ENCODE measurements at regions not wholly inside any gene's neighbourhood (a gene's known extent, or its start where the extent isn't known, plus 50 kb on each side); places are given as distances from the start of the nearest gene placed in this dataset.
A peak's percentile ranks its signal among the peaks of the same experiment; 100 is the strongest.
"Not testable (repeated sequence)": the region's sequence is repeated elsewhere in the genome, so short reads cannot be mapped to it uniquely, and the experiment has no call there.

DNA sequence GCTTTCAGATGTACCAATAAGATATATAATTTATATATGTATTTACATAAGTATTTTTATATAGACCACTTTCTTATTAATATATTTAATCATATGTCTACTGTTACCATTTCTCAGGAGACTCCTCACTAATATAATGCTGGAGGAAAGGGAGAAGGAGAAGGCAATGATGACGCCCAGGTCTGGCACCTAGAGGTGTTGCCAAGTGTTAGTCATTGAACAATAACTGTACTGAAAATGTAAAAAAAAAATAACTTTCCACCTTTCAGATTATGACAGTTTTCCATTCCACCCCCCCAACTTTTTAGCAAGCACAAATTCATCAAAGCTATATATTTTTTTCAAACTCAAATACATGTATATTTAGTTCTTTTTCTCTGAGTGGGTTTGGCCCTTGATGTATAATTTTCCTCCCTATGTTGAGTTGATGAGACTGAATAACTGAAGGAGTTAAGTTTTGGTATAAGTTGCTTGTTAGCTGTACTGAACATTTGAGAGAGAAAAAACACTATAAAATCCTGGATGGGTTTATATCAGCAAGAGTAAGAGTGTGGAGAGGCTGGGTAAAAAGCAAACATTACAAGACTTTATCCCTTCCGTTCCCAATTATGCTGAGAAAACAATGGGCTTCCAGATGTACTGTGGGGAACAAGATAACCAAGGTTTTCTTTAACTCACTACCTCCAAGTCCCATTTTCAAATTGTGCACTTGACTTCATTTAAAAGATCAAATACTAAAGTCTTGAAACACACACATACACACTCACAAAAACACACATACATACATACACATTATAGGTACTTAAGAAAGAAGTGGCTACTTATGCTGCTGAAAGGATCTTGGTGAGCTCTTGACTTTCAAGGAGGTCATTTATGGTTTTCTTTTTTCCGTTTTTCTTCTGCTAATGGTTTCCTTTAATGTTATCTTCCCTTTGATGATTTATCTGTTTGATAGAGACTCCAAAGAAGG, 142.8 kb upstream of the IFNE start:
- ATAC-seq (ENCODE audit: low read depth): no peak
- Mint-ChIP-seq H3K27ac (no peak overlapping the region), H3K27me3 (no peaks in the 10 kb centered on the region), H3K4me1 (peaks cover 11% of the 10 kb centered on the region), H3K4me3 (no peak overlapping the region), H3K9me3 (peaks cover 12% of the 10 kb centered on the region), H3K36me3 (peaks cover 15% of the 10 kb centered on the region)
- DNase-seq: no peak
- POLR2A ChIA-PET: interaction anchor here (1.3 kb wide), 1 partner anchor 66 kb away, joined by 5 read pairs; no protein-coding TSS in a partner anchor

GRCh38 chr9:21626493-21626892, 144.4 kb upstream of the IFNE start:
- ATAC-seq (ENCODE audit: low read depth) (no peak), DNase-seq (no peak)
- Mint-ChIP-seq H3K4me3 (no peak overlapping the region), H3K27me3 (no peaks in the 10 kb centered on the region), H3K4me1 (peaks cover 11% of the 10 kb centered on the region), H3K27ac (no peak overlapping the region), H3K9me3 (peaks cover 15% of the 10 kb centered on the region), H3K36me3 (peaks cover 16% of the 10 kb centered on the region)
- POLR2A ChIA-PET: no interaction called here

DNA sequence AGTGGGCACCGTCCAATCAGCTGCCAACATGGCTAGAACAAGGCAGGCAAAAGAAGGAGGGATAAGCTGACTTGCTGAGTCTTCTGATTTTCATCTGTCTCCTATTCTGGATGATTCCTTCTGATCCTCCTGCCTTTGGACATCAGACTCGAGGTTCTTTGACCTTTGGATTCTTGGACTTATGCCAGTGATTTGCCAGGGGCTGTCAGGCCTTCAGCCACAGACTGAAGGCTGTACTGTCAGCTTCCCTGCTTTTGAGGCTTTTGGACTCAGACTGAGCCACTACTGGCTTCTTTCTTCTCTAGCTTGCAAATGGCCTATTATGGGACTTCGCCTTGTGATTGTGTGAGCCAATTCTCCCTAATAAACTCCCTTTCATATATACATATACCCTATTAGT, 146.8 kb upstream of the IFNE start:
- ATAC-seq (ENCODE audit: low read depth); H3K27me3 Mint-ChIP-seq; POLR2A ChIA-PET; H3K9me3 Mint-ChIP-seq; H3K4me3 Mint-ChIP-seq; DNase-seq; H3K4me1 Mint-ChIP-seq; H3K27ac Mint-ChIP-seq: not testable (repeated sequence)
- peaks cover 10% of the 10 kb centered on the region for H3K36me3 Mint-ChIP-seq

DNA sequence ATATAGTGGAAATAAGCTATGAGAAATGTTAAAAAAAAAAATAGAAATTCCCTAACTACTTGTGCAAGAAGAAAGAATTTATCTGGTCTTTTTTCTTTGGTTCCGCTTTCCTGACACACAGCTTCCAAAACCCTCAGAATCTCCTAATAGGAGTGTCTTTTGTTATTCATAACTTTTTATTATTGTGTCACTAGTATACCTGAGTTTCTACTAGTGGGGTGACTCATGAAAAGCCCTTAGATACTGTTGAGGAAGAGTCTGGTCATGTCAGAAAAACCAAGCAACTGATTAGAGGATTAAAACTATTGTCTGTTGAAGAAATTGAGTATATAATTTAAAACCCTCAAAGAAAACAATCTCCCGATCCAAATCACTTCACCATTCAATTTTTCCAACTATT, 152.8 kb upstream of the IFNE start:
- ATAC-seq (ENCODE audit: low read depth): no peak
- no peak overlapping the region for H3K27ac Mint-ChIP-seq
- POLR2A ChIA-PET: no interaction called here
- no peak for DNase-seq
- no peak overlapping the region for H3K4me3 Mint-ChIP-seq
- peaks cover 5% of the 10 kb centered on the region for H3K9me3 Mint-ChIP-seq
- no peaks in the 10 kb centered on the region for H3K27me3 Mint-ChIP-seq
- H3K36me3 Mint-ChIP-seq: peaks cover 3% of the 10 kb centered on the region
- H3K4me1 Mint-ChIP-seq: no peaks in the 10 kb centered on the region

DNA sequence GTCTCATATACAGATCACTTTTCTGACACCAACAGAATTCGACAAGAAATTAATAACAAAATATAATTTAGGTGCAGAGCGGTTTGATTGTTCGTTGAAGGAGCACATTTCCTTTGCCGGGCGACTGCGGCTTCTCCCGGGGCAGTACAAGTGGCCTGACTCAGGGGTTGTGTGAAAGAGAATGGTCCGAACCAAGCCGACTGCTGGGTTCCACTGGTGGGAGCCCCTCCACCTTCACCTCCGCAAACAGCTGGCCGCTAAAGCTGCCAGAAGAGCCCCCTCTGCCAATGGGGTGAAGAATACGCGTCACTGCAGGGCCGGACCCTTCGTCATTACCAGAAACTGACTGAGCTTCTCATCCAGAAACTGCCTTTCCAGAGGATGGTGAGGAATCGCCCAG, 156.0 kb upstream of the IFNE start:
- POLR2A ChIA-PET: no interaction called here
- ATAC-seq (ENCODE audit: low read depth): no peak
- peaks cover 6% of the 10 kb centered on the region for H3K9me3 Mint-ChIP-seq

DNA sequence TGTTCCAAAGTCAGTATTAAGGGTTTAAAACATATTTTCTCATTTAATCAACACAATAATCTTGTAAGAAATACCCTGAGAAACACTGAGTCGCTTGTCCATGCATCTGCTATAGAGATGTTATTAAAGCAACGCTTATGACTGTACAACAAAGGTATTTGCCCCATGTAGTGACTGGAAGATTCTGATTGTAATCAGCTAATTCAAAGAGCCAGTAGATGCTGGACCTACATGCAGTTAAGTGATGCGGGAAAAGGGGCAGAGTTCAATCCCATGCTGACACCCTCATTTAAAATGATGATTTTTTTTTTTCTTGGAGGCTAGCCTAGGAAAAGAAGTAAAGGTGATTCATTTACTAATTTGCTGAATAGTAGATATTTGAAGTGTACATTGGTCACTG, 149.3 kb upstream of the MTAP start:
- H3K4me3 Mint-ChIP-seq: no peak overlapping the region
- H3K27me3 Mint-ChIP-seq: peaks cover 3% of the 10 kb centered on the region
- no peak overlapping the region for H3K27ac Mint-ChIP-seq
- peaks cover 14% of the 10 kb centered on the region for H3K9me3 Mint-ChIP-seq
- no peaks in the 10 kb centered on the region for H3K4me1 Mint-ChIP-seq
- H3K36me3 Mint-ChIP-seq: peaks cover 14% of the 10 kb centered on the region
- POLR2A ChIA-PET: no interaction called here
- ATAC-seq (ENCODE audit: low read depth) (no peak), DNase-seq (no peak)

More for the DNA sequence above, 156.0 kb upstream of the IFNE start:
- Mint-ChIP-seq H3K36me3 (peaks cover 4% of the 10 kb centered on the region), H3K4me1 (peaks cover 2% of the 10 kb centered on the region), H3K4me3 (no peak overlapping the region), H3K27me3 (no peaks in the 10 kb centered on the region), H3K27ac (no peak overlapping the region)
- no peak for DNase-seq

DNA sequence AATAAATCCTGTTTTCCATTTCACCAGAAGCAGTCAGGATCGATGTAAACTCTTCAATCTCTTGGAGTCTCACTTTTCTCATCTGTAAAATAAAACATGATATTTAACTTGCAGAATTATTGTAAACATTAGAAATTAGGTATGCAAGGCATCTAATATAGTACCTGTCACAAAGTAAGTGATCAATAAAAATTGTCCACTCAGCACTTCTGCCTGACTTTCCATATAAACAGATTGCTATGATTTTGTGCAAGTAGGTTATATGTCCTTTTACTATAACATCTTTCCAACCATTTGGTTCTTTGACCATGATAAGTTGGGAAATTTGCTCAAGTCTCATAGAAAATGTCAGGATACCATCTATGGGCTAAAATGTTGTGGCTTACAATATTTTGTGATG, 148.8 kb upstream of the MTAP start:
- Mint-ChIP-seq H3K27ac (no peak overlapping the region), H3K36me3 (peaks cover 10% of the 10 kb centered on the region), H3K9me3 (peaks cover 10% of the 10 kb centered on the region), H3K4me3 (no peak overlapping the region), H3K27me3 (peaks cover 3% of the 10 kb centered on the region), H3K4me1 (no peaks in the 10 kb centered on the region)
- DNase-seq (no peak), ATAC-seq (ENCODE audit: low read depth) (no peak)
- POLR2A ChIA-PET: no interaction called here

DNA sequence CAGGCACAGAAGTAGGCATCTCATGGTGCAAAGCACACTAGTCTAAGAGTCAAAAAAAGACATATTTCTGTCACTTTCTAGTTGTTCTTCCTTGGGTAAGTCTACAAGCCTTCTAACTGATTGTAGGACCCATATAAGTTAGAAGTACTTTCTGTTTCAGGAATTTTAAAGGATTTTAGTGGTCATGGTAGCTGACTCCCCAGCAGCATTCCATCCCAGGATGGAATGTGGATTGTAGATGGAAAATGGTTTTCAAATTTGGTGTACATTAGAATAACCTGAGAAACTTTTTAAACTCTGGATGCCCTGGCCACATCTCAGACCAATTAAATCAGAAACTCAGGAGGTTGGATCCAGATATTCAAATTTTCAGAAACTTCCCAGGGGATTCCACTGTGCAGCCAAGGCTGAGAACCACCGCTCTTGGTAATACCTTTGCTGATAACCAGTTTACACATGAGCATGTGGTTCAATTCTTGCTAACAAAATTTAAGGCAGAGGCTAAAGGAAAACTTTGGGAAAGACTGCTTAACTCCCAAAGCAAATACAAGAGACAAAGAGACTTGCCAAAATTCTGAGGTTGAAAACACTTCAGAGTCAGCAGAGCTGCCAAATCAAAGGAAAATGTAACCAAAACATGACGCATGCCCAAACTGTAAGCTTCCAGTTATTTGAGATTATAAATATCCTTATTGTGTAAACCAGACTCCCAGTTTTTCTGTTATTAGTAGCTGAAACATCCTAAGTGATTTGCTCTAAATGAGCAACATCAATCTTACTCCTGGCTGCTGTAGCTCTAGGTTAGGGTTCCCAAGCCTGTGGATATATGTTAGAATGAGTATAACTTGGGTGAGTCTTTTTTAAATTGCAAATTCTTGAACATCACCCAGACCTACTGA, 145.4 kb upstream of the MTAP start:
- Mint-ChIP-seq H3K36me3 (no peaks in the 10 kb centered on the region), H3K4me1 (no peaks in the 10 kb centered on the region), H3K27ac (no peak overlapping the region), H3K27me3 (peaks cover 3% of the 10 kb centered on the region), H3K4me3 (no peak overlapping the region), H3K9me3 (no peaks in the 10 kb centered on the region)
- no peak for ATAC-seq (ENCODE audit: low read depth)
- POLR2A ChIA-PET: no interaction called here
- DNase-seq: no peak

DNA sequence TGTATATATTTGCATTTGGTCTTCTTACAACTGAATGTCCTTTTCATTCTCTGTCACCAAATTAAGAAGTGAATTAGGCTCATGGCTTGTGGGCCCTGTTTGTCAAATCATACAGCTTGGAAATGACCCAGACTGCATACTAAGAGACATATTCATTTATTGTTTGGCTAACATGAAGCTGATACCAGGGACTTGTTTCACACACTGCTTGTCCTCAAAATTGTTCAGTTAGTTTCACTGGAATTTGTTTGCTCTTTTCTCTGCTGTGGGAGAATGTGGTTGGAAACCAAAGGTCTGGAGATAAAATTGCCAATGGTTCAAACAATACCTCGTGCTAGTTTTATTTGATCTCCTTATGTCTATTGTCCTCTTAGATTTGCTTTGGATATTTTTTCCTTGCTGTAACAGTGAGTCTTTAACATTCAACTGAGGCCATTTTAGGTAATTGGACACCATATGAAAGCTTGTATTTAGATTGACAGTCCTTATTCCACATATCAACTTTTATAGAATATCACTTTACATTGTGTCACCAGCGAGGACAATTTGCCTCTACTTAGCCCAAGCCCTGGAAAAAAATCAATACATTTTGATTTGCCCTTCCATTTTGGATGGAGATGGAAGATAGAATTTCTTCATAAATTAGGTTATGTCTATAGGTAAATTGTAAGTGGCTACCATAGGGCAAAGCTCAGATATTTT, 144.3 kb upstream of the MTAP start:
- no peak for ATAC-seq (ENCODE audit: low read depth)

DNA sequence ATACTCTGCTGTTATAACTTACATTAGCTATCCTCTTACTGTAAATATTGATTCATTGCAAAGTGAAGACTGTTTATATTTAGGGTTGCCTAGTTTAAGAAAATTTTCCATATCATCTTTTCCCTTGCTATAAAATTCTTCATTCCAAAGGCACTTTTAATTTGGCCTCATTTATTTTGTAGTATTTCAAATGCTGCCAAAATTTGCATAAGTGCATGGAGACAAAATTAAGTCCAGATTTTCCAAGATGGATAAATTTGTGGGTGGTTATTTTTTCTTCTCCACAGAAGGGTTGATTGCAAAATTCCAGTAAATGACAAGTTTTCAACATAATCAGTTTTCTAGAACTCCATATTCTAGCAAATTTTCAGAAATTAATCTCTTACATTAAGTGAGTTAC, 141.5 kb upstream of the MTAP start:
- H3K27me3 Mint-ChIP-seq: peaks cover 3% of the 10 kb centered on the region
- H3K4me1 Mint-ChIP-seq: no peaks in the 10 kb centered on the region
- DNase-seq (no peak), ATAC-seq (ENCODE audit: low read depth) (no peak)
- POLR2A ChIA-PET: no interaction called here
- peaks cover 4% of the 10 kb centered on the region for H3K9me3 Mint-ChIP-seq
- H3K27ac Mint-ChIP-seq: no peak overlapping the region
- H3K4me3 Mint-ChIP-seq: no peak overlapping the region
- H3K36me3 Mint-ChIP-seq: no peaks in the 10 kb centered on the region

More for the DNA sequence above, 144.3 kb upstream of the MTAP start:
- H3K27me3 Mint-ChIP-seq: peaks cover 3% of the 10 kb centered on the region
- H3K27ac Mint-ChIP-seq: no peak overlapping the region
- no peaks in the 10 kb centered on the region for H3K4me1 Mint-ChIP-seq
- H3K36me3 Mint-ChIP-seq: no peaks in the 10 kb centered on the region
- POLR2A ChIA-PET: no interaction called here
- no peak for DNase-seq
- H3K4me3 Mint-ChIP-seq: no peak overlapping the region
- peaks cover 4% of the 10 kb centered on the region for H3K9me3 Mint-ChIP-seq

GRCh38 chr9:21661626-21662025, 140.8 kb upstream of the MTAP start:
- Mint-ChIP-seq H3K36me3 (no peaks in the 10 kb centered on the region), H3K27me3 (no peaks in the 10 kb centered on the region), H3K4me3 (no peak overlapping the region), H3K9me3 (peaks cover 4% of the 10 kb centered on the region), H3K4me1 (no peaks in the 10 kb centered on the region), H3K27ac (no peak overlapping the region)
- DNase-seq (no peak), ATAC-seq (ENCODE audit: low read depth) (no peak)
- POLR2A ChIA-PET: no interaction called here

GRCh38 chr9:21668516-21668915, 133.9 kb upstream of the MTAP start:
- H3K27ac Mint-ChIP-seq: no peak overlapping the region
- no peaks in the 10 kb centered on the region for H3K9me3 Mint-ChIP-seq
- H3K4me3 Mint-ChIP-seq: no peak overlapping the region
- no peaks in the 10 kb centered on the region for H3K36me3 Mint-ChIP-seq
- no peak for ATAC-seq (ENCODE audit: low read depth)
- POLR2A ChIA-PET: no interaction called here
- peaks cover 22% of the 10 kb centered on the region for H3K4me1 Mint-ChIP-seq
- no peak for DNase-seq
- H3K27me3 Mint-ChIP-seq: no peaks in the 10 kb centered on the region

- Mint-ChIP-seq H3K27ac (no peak overlapping the region), H3K4me1 (peaks cover 22% of the 10 kb centered on the region), H3K27me3 (no peaks in the 10 kb centered on the region), H3K4me3 (peak overlapping the region; percentile 18), H3K9me3 (no peaks in the 10 kb centered on the region), H3K36me3 (no peaks in the 10 kb centered on the region)
- ATAC-seq (ENCODE audit: low read depth) (no peak), DNase-seq (no peak)
- POLR2A ChIA-PET: no interaction called here
Observed at GRCh38 chr9:21669701-21670100, 132.7 kb upstream of the MTAP start.
